Loucy (cell line): ENCODE measurements at regions not wholly inside any gene's neighbourhood (a gene's known extent, or its start where the extent isn't known, plus 50 kb on each side); places are given as distances from the start of the nearest gene placed in this dataset.

Source experiments
- EZH2phosphoT487 ChIP-seq: fragments of 200-600 bp; IDR thresholded peaks from 2 replicates; pipeline ENCODE4 v1.6.1; 2018; ENCODE audit warnings: antibody characterized with exemption, mild to moderate bottlenecking, moderate library complexity, borderline replicate concordance
- TF ChIP-seq, protein P1 (sequence below): fragments of 200-600 bp; sonication (generic); conservative IDR thresholded peaks from 2 replicates; pipeline ENCODE4 v1.5.1; 2014; ENCODE audit warnings: mild to moderate bottlenecking, antibody characterized with exemption, low read length

DNA sequence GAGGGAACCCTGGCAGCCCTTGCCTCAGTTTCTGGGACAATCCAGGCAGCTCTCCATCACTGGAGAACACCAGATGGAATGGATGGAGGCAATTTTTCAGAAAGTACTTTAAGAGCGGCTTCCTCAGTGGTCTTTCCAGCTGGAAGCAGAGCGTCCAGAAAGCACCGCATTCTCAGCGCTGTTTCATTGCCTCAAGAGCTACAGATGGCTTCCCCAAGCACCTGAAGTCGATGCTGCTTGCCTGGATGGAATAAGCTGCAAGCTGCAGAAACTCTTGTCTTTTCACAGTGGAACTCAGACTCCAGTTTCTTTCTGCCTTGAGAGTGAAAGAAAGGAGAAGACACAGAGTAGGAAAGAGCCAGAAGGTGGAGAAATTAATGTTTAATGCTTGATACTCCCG is 766.9 kb downstream of the TDRD15 start:
- TF ChIP-seq EZH2phosphoT487 = no peak
- TF ChIP-seq, protein P1, sequence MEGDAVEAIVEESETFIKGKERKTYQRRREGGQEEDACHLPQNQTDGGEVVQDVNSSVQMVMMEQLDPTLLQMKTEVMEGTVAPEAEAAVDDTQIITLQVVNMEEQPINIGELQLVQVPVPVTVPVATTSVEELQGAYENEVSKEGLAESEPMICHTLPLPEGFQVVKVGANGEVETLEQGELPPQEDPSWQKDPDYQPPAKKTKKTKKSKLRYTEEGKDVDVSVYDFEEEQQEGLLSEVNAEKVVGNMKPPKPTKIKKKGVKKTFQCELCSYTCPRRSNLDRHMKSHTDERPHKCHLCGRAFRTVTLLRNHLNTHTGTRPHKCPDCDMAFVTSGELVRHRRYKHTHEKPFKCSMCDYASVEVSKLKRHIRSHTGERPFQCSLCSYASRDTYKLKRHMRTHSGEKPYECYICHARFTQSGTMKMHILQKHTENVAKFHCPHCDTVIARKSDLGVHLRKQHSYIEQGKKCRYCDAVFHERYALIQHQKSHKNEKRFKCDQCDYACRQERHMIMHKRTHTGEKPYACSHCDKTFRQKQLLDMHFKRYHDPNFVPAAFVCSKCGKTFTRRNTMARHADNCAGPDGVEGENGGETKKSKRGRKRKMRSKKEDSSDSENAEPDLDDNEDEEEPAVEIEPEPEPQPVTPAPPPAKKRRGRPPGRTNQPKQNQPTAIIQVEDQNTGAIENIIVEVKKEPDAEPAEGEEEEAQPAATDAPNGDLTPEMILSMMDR = no peak
